Left colon (tissue), 2 donors: ENCODE measurements at regions not wholly inside any gene's neighbourhood (a gene's known extent, or its start where the extent isn't known, plus 50 kb on each side); places are given as distances from the start of the nearest gene placed in this dataset.
"Not testable (repeated sequence)": the region's sequence is repeated elsewhere in the genome, so short reads cannot be mapped to it uniquely, and the experiment has no call there.

Source experiments
- ATAC-seq: fragments of 200-7000 bp; cut with Tn5 transposase; one replicate; pipeline ENCODE4 v1.9.1; 2020; ENCODE audit warnings: mild to moderate bottlenecking, moderate library complexity
- DNase-seq, 2 donors: peaks; one replicate each; pipeline ENCODE4 v3.0.0-alpha.2; 2020
- intact Hi-C, 2 donors: fragments of 100-400 bp; cut with DNase I in 1 of 2; cut with micrococcal nuclease in 1 of 2; formaldehyde crosslinking; loops; one replicate each; pipeline versions ENCODE4 v1.11.2 to v1.14.0; 2022; cut with DNase I, micrococcal nuclease
- donor health status: DM: no; HTN: no; CAD: no.
- donor health status: DM: yes; HTN: yes; CAD: no.

DNA sequence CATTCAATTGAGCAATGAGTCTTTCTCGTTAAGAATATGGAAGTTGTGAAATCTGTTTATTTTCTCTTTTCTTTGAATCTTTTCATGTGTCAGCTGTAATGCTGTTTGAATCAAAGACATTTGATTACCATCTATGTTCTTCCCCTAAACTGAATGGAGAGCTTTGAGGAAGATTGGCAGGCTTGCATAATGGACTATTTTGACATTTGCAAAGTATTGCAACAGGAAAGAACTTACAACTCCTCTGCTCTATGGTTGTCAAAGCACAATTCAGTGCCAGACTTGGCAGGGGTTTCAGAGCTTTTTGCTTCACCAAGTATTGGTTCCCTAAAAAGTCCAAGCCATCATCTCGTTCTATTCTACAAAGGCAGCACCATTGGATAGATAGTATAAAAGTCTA is 549.0 kb upstream of the NUDT12 start:
- ATAC-seq (no peak), DNase-seq (no peak)
- intact Hi-C loops, result no loop called here

- ATAC-seq, result no peak
- intact Hi-C loops, result no loop called here
- DNase-seq, result no peak
Measured at GRCh38 chr5:104096451-104096850, 533.9 kb upstream of the NUDT12 start.

DNA sequence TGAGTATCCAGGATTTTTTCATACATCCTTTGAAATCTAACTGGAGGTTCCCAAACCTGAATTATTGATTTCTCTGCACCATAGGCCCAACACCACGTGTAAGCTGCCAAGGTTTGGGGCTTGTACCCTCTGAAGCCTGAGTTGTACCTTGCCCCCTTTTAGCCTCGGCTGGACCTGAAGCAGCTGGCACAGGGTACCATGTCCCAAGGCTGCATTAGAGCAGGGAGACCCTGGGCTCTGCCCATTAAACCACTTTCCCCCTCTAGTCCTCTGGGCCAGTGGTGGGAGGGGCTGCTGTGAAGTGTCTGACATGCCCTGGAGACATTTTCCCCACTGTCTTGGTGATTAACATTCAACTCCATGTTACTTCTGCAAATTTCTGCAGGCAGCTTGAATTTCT is 532.9 kb upstream of the NUDT12 start:
- DNase-seq, result no peak
- no peak for ATAC-seq

GRCh38 chr5:104088876-104089778 is 526.5 kb upstream of the NUDT12 start:
- intact Hi-C loops, result no loop called here
- no peak for DNase-seq
- no peak for ATAC-seq

More for the DNA sequence above, 532.9 kb upstream of the NUDT12 start:
- intact Hi-C loops, result no loop called here

DNA sequence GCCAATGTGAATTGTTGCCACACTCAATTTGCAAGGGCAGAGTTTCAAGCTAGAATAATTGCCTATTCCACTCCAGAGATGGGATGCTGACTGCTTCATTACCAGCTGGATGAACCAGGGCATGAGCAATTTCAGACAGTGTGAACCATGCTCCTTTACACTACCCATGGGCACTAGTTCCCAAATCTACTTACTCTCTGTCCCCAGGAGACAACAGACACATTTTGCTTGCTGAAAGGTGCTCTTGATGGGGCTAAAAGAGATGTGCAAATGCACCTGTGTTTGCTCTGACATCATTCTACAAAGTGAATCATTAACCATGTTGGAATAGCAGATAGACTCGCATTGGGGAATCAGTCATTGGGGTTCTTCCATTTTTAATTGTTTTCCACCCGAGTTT is 522.3 kb upstream of the NUDT12 start:
- ATAC-seq (no peak), DNase-seq (no peak)
- intact Hi-C loops, result no loop called here

GRCh38 chr5:104082754-104083153 is 520.2 kb upstream of the NUDT12 start:
- ATAC-seq, result no peak
- DNase-seq, result no peak
- intact Hi-C loops, result no loop called here

DNA sequence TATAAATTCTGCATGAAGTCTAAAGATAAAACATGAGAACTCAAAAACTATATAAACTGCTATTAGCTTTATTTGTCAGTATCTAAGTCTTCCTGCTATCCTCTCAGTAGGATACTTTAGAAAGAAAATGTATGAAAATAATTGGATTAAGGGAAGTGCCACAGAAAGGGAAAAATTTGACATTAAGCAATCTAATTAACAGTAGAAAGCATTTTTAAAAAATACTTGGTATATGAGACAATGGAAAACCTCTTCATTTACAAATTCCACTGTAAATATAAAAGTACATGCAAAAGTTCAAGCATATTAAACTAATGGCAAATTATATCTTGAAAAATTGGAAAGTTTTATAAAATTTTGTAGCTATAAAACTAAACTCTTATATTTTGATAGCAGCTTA is 518.6 kb upstream of the NUDT12 start:
- ATAC-seq (no peak), DNase-seq (no peak)
- intact Hi-C loops, result no loop called here

DNA sequence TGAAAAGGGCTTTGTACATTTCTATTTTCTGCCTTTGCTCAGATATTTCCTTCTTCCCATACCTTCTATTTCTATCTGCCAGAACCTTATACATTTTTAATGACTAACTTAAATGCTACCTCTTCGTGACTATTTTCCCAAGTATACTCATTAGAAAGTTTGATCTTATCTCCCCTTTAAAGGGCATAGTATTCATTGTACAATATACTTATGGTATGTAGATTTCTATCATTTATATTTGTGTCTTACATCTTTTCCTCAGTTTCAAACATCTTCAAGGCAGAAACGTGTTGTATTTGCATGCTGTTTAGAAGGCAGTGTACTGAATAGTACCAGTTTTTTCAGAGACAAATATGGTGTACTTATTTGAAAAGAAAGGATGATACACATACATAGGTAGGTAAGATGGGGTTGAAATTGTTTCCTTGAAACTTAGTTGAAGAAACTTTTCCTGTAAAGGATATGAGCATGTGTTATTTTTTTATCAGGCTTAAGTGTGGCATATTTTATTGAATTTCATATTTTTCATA is 518.1 kb upstream of the NUDT12 start:
- DNase-seq, result no peak
- intact Hi-C loops, result no loop called here
- no peak for ATAC-seq

- ATAC-seq, intact Hi-C loops, DNase-seq: not testable (repeated sequence)
Measured at GRCh38 chr5:104079861-104080645, 517.5 kb upstream of the NUDT12 start.

- intact Hi-C loops, result no loop called here
- ATAC-seq, result no peak
- DNase-seq, result no peak
Measured at GRCh38 chr5:104071887-104072286, 509.3 kb upstream of the NUDT12 start.

DNA sequence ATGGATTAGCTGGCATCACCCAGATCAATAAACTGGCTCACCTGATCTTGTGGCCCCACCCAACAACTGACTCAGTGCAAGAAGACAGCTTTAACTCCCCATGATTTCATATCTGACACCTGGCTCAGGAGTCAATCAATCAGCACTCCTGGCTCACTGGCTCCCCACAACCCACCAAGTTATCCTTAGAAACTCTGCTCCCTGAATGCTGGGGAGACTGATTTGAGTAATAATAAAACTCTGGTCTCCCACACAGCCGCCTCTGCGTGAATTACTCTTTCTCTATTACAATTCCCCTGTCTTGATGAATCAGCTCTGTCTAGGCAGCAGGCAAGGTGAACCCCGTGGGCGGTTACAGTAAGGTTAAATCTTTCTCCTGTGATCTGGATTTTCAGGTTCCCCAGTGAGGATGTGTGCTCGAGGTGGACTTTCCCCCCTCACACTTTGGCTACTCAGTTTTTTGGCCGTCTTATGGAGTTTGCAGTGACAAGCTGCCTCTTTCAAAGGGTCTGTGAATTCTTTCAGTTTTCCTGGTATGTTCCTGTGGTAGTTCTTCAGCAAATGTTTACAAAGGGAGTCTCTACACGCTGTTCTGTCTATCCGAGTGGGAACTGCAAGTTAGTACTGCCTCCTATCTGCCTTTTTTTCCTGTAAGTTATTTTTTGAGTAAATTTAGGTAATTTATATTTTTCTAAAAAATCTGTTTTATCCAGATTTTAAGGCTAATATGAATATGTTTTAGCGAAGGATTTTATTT is 500.2 kb upstream of the NUDT12 start:
- peak in 1 of 2 donors; percentile 12 for DNase-seq
- peak; percentile 76 for ATAC-seq
- intact Hi-C loops, result no loop called here

- no peak for DNase-seq
- intact Hi-C loops, result no loop called here
- no peak for ATAC-seq
Measured at GRCh38 chr5:104061707-104062106, 499.1 kb upstream of the NUDT12 start.

GRCh38 chr5:104053353-104053649 is 490.7 kb upstream of the NUDT12 start:
- intact Hi-C loops, result no loop called here
- no peak for ATAC-seq
- no peak for DNase-seq

DNA sequence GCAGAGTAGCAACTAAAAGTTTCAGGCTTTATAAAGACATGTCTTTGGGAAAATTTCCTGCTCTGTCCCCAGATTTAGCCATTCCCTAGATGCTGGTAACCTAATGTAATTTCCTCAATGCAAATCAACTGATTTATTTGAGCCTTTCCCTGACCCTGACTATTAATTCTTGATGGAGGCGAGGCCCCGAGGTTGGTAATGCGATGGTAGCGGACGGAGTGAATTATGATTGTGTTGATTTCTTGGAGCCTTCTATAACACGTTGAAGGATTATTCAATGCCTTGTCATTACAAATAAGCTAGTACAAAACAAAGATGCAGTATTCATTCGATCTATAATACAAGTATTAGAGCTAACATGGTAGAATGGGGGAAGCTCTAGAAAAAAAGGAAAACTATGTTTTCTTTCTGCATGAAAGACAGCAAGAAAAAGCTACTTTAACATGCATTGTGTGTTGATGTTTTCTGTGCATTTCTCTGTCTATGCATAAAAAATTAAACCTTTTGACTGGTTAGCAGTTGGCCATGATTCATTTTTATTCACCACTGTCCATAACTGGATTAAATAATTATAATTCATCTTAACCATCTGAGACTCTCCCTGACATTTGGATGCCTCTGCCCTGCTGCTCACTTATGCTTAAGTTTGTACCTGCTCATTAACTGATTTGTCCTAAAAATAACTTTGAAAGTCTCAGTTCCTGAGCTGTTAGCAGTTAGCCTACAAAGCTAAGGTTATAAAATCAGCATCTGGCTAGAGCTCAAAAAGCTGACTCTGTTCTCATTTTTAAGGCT is 490.2 kb upstream of the NUDT12 start:
- no peak for DNase-seq
- intact Hi-C loops, result no loop called here
- no peak for ATAC-seq

DNA sequence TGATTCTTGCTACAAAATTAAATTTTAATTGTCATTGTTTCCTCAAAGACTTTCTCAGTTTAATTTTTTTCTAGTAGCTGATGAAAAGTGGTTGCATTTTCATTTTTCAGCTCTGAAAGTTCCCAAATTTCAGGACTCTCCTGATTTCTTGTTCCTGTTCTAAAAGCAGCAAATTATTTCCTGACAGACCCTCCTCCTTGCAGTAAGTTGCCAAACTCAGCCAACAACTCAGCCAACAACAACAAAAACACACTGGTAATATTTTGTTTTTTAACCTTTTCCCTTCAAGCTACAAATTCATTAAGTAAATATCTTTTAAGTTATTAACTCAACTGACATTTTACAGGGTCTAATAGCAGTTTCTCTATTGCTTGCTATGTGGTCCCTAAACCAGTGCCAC is 487.8 kb upstream of the NUDT12 start:
- intact Hi-C loops, result no loop called here
- DNase-seq (no peak), ATAC-seq (no peak)

DNA sequence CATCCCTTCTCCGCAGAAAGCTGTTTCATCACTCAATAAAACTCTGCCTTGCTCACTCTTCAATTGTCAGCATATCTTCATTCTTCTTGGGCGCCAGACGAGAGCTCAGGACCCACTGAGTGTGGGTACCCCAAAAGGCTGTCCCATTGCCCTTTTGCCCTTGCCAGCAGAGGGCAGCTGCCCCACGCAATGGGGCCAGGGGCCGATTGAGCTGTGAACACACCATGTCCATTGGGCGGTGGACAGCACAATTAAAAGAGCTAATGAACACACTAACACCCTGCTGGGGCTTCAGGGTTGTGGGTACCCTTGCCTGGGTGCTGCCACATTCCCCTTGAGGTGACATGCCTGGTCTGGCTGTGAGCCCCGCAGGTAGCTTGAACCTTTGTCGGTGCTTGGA is 487.2 kb upstream of the NUDT12 start:
- intact Hi-C loops, result no loop called here
- ATAC-seq (no peak), DNase-seq (no peak)

GRCh38 chr5:104048231-104048630 is 485.6 kb upstream of the NUDT12 start:
- ATAC-seq, result no peak
- intact Hi-C loops, result no loop called here
- no peak for DNase-seq

GRCh38 chr5:104045987-104046386 is 483.4 kb upstream of the NUDT12 start:
- DNase-seq, result no peak
- no peak for ATAC-seq
- intact Hi-C loops, result no loop called here

DNA sequence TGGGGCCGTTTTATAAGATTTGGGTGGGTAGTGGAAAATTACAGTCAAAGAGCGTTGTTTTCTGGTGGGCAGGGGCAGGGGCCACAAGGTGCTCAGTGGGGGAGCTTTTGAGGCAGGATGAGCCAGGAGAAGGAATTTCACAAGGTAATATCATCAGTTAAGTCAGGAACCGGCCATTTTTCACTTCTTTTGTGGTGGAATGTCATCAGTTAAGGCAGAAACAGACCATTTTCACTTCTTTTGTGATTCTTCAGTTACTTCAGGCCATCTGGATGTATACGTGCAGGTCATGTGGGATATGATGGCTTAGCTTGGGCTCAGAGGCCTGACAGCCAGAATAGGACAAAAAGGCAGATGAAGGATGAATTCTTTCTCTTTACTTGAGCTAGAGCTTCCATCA is 477.3 kb upstream of the NUDT12 start:
- intact Hi-C loops, ATAC-seq, DNase-seq: not testable (repeated sequence)
